Loucy (cell line): ENCODE measurements at regions not wholly inside any gene's neighbourhood (a gene's known extent, or its start where the extent isn't known, plus 50 kb on each side); places are given as distances from the start of the nearest gene placed in this dataset.
"Not testable (repeated sequence)": the region's sequence is repeated elsewhere in the genome, so short reads cannot be mapped to it uniquely, and the experiment has no call there.

Experiments
- H2AFZ ChIP-seq: fragments of 200-600 bp; sonication (generic); 2 replicates; pipeline ENCODE4 v1.6.0; 2016; ENCODE audit warnings: antibody characterized with exemption, mild to moderate bottlenecking, low read length, moderate library complexity
- H3F3A ChIP-seq: fragments of 200-600 bp; 2 replicates; pipeline ENCODE4 v1.6.0; 2016; ENCODE audit warnings: antibody characterized with exemption, low read depth, mild to moderate bottlenecking
- H3K27me3 ChIP-seq: fragments of 200-600 bp; sonication (generic); 2 replicates; pipeline ENCODE4 v1.6.1; 2014; ENCODE audit warnings: low read length, mild to moderate bottlenecking; ENCODE audit not compliant: insufficient read depth, poor library complexity, severe bottlenecking
- H3K36me3 ChIP-seq: fragments of 200-600 bp; sonication (generic); 2 replicates; pipeline ENCODE4 v1.6.1; 2016; ENCODE audit warnings: low read length; ENCODE audit not compliant: insufficient read depth
- H3K4me1 ChIP-seq: fragments of 200-600 bp; sonication (generic); 2 replicates; pipeline ENCODE4 v1.5.1; 2014; ENCODE audit warnings: low read length, mild to moderate bottlenecking; ENCODE audit not compliant: insufficient read depth, poor library complexity, severe bottlenecking
- H3K4me2 ChIP-seq: fragments of 200-600 bp; sonication (generic); 2 replicates; pipeline ENCODE4 v1.6.0; 2014; ENCODE audit warnings: antibody characterized with exemption, low read length, low read depth, mild to moderate bottlenecking; ENCODE audit not compliant: poor library complexity, severe bottlenecking
- H3K4me3 ChIP-seq: fragments of 200-600 bp; sonication (generic); 2 replicates; pipeline ENCODE4 v1.5.1; 2014; ENCODE audit warnings: low read length, mild to moderate bottlenecking, mixed read lengths; ENCODE audit not compliant: poor library complexity, severe bottlenecking
- H3K79me2 ChIP-seq: fragments of 200-600 bp; sonication (generic); 2 replicates; pipeline ENCODE4 v1.6.1; 2014; ENCODE audit warnings: low read length; ENCODE audit not compliant: insufficient read depth
- H3K9ac ChIP-seq: fragments of 200-600 bp; sonication (generic); 2 replicates; pipeline ENCODE4 v1.6.0; 2014; ENCODE audit warnings: mild to moderate bottlenecking, low read depth, low read length, moderate library complexity; ENCODE audit not compliant: poor library complexity, severe bottlenecking
- H3K9me2 ChIP-seq: fragments of 200-600 bp; sonication (generic); replicated peaks from 2 replicates; pipeline ENCODE4 v1.6.1; 2016; ENCODE audit warnings: low read depth, low read length, mixed read lengths
- H3K9me3 ChIP-seq: fragments of 200-600 bp; sonication (generic); 2 replicates; pipeline ENCODE4 v1.6.1; 2014; ENCODE audit warnings: mild to moderate bottlenecking, antibody characterized with exemption, low read length, low read depth; ENCODE audit not compliant: insufficient read depth
- H4K20me1 ChIP-seq: fragments of 200-600 bp; sonication (generic); 2 replicates; pipeline ENCODE4 v1.6.0; 2014; ENCODE audit warnings: antibody characterized with exemption, low read length, mild to moderate bottlenecking; ENCODE audit not compliant: insufficient read depth, poor library complexity, severe bottlenecking
- CTCF ChIP-seq: fragments of 200-600 bp; sonication (generic); conservative IDR thresholded peaks from 2 replicates; pipeline ENCODE4 v1.5.1; 2014; ENCODE audit warnings: mild to moderate bottlenecking, antibody characterized with exemption, low read length
- EZH2phosphoT487 ChIP-seq: fragments of 200-600 bp; IDR thresholded peaks from 2 replicates; pipeline ENCODE4 v1.6.1; 2018; ENCODE audit warnings: antibody characterized with exemption, mild to moderate bottlenecking, moderate library complexity, borderline replicate concordance

- 0 out of 2 replicates have a peak, but pooled peaks have one; percentile 21 for TF ChIP-seq CTCF
- not testable (repeated sequence) for H4K20me1 ChIP-seq, H3K9me3 ChIP-seq, H2AFZ ChIP-seq, H3K79me2 ChIP-seq, H3K9me2 ChIP-seq, H3K4me3 ChIP-seq, H3K9ac ChIP-seq, H3K4me2 ChIP-seq, H3K36me3 ChIP-seq, H3F3A ChIP-seq, H3K27me3 ChIP-seq
- H3K4me1 ChIP-seq: peaks cover 18% of the 10 kb centered on the region
Observed at GRCh38 chr1:148361427-148362215, 121.5 kb downstream of the PPIAL4G start.

GRCh38 chr1:148357037-148357436 is 126.1 kb downstream of the PPIAL4G start:
- TF ChIP-seq EZH2phosphoT487 (no peak), CTCF (no peak)

GRCh38 chr1:148355976-148356375 is 127.1 kb downstream of the PPIAL4G start:
- H3F3A ChIP-seq: no peaks in the 10 kb centered on the region
- no peaks in the 10 kb centered on the region for H3K9me3 ChIP-seq
- H3K4me1 ChIP-seq: peaks cover 8% of the 10 kb centered on the region
- no peak overlapping the region for H3K9ac ChIP-seq
- no peaks in the 10 kb centered on the region for H3K9me2 ChIP-seq
- no peaks in the 10 kb centered on the region for H4K20me1 ChIP-seq
- H2AFZ ChIP-seq: peak overlapping the region; percentile 73
- no peaks in the 10 kb centered on the region for H3K36me3 ChIP-seq
- no peak for TF ChIP-seq EZH2phosphoT487
- TF ChIP-seq CTCF: no peak
- no peak overlapping the region for H3K4me3 ChIP-seq
- no peaks in the 10 kb centered on the region for H3K79me2 ChIP-seq
- no peak overlapping the region for H3K4me2 ChIP-seq
- no peaks in the 10 kb centered on the region for H3K27me3 ChIP-seq

More at GRCh38 chr1:148357037-148357436, 126.1 kb downstream of the PPIAL4G start:
- Histone ChIP-seq H3K9ac (no peak overlapping the region), H4K20me1 (no peaks in the 10 kb centered on the region), H3K4me1 (peaks cover 8% of the 10 kb centered on the region), H2AFZ (0 out of 2 replicates have a peak overlapping the region, but pooled peaks have one; percentile 73), H3K27me3 (no peaks in the 10 kb centered on the region), H3K9me2 (no peaks in the 10 kb centered on the region), H3K9me3 (no peaks in the 10 kb centered on the region), H3K79me2 (no peaks in the 10 kb centered on the region), H3K4me3 (no peak overlapping the region), H3K4me2 (no peak overlapping the region), H3F3A (no peaks in the 10 kb centered on the region), H3K36me3 (no peaks in the 10 kb centered on the region)
